ENCODE measurements at regions not wholly inside any gene's neighbourhood (a gene's known extent, or its start where the extent isn't known, plus 50 kb on each side); places are given as distances from the start of the nearest gene placed in this dataset.

DNA sequence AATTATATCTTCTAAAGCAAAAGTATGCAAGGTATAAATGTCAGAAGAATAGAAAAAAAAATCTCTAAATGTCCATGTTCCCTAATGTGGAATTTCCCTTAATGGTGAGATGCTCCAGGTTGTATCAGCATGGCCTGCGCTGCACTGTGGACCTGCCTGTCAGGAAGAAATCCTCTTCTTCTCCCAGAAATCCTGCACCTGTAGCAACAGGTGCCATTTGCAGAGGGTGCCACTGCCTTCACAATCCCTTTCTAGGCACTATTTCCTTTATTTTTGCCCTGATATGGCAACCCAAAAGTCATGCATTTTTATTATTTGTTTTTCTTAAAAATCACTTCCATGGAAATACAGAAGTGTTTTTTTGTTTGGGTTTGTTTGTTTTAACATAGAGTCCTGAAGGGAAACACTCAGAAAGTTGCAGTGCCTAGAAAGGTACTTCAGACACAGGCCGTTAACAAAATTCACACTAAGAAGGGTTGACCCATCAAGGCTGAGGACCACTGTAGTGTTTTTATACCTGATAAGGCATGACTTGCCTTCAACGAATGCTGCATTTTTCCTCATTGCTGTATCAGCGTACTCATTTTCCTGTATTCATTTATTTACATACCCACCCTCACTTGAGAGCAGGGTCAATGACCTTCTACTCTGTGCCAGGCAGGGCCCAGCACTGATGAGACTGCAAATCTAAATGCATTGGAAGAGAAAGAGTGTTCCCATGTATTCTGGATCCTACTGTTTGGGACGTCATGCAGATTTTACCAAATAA lies 177.8 kb downstream of the SNX18 start:
- DNase-seq (ENCODE audit: low read depth in 2 of 3, low spot score in 2 of 3) = no peak

DNA sequence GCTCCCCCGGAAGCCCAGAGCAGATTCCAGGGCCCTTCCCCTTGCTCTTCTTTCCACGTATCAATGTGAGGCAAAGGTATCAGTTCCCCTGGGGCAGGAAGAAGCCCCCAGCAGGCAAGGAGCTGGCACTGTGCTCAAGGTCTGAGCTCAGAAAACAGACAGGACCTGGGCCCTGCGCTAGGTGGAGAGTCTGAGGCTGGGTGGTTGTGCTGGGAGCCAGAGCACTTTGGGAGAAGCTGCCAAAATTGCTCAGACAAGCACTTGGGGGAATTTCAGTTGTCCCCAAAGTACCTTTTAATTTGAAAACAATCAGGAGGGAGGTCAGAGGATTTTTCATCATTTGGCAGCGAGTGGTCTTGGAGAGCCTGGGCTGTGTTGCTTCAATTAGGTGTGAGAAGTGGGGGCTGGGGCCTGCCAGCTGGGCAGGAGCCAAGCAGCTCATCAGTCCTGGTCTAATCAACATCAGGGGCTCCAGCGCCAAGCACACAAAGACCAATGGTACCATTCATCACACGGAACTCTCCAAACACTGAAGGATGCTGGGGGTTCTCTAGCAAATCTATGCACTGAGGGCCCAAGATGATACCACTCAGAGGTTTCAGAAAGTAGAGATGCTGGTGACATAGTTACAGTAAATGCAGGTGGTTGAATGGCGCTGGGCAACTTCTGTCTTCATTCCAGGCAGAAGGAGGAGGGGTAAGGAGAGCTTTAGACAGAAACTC lies 176.5 kb downstream of the SNX18 start:
- no peak for DNase-seq (ENCODE audit: low read depth in 2 of 3, low spot score in 2 of 3)

DNA sequence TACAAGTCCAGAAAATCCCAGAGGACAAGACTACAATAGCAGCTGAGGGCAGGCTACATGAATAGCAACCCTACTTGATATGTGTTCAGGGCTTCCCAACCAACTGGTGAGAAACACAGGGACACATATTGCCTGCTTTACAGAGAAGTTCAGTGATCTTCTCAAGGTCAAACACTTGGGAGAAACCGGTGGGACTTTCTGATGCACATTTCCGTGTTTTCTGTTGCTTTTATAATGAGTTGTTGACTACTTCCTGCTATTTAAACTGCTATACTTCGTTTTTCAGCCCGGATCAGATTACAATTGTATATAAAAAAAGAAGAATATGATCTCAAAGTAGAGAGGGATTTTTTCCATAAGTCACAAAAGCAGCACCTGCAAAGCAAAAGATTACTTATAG lies 175.1 kb downstream of the SNX18 start:
- DNase-seq (ENCODE audit: low read depth in 2 of 3, low spot score in 2 of 3) = no peak

DNA sequence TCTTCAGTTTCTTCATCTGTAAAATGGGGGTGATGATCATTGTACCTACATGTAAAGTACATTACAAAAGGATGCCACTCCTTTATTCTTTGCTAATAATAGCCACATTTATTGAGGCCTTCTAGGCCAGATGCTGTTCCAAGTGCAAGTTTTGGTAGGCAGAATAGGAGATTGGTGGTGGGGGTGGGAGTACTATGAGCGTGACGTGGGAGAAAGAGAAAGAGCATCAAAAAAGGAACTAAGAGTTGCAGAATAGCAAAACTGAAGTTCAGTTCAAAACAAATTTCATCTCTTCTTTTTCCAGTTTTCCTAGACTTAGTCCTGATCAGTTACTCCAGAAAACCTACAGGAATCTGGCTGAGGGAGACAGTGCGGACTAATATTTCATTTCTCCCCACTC lies 174.1 kb downstream of the SNX18 start:
- DNase-seq (ENCODE audit: low read depth in 2 of 3, low spot score in 2 of 3) = no peak

DNA sequence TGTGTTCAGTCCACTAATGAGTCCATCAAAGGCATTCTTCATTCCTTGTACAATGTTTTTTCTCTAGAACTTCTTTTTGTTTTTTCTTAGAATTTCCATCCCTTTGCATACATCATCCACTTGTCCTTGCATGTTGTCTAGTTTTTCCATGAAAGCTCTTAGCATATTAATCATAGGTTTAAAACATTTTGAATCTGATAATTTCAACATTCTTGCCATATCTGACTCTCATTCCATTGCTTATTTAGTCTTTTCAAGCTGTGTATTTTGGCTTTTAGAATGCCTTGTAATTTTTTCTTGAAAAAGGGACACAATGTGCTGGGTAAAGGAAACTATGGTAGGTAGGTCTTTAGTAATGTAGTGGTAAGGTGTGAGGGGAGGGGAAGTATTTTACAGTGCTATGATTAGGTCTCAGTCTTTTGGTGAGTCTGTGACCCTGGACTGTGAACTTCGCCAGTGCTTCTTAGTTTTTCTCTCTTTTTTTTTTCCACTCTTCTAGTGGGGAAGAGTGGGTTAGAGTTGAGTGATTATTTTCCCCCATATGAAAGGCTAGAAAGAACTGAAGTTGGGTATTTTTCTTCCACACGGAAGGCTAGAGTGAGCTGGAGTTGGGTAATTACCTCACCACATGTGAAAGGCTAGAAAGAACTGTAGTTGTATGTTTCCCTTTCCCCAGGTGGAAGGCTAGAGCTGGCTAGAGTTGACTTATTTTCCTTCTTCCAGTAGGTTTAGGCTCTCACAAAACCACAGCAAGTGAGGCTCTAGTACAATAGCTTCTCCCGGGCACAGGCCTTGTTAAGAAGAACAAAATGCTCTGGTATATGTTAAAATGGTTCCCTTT lies 172.1 kb downstream of the SNX18 start:
- DNase-seq (ENCODE audit: low read depth in 2 of 3, low spot score in 2 of 3) = no peak

DNA sequence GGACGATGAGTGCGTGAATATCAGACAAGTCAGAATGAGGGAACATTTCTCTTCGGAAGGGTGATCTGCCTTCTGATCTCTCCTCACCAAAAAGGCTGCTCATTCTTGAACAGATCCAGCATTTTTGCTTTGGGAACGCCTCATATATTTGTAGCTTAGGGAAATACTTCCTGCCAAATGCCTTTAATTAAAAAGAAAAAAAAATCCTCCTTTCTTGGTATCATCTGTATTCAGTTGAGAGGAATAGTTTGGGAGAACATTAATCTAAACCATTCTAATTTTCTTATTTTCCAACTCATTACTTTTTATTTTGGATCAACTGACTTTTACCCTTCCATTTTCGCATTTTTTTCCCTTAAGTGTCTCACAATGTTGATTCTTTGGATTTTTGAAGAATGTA lies 163.4 kb downstream of the SNX18 start:
- DNase-seq (ENCODE audit: low read depth in 2 of 3, low spot score in 2 of 3) = no peak

DNA sequence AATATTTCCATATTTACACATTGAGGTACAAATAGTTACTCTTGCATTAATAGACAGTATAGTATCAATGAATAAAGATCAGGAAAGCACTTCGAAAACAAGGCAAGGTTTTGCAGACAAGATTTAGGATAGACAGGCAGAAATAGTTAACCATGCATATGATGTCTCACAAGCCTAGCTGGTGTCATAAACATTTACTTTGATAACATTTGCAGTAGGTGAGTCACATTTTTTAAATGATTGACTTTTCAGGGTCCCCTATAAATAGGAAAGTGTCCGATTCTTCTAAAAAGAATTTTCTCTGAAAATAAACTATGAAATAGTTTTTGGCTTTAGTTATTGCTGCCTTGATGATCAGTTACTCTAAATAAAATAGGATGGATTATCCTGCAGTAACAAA lies 162.1 kb downstream of the SNX18 start:
- no peak for DNase-seq (ENCODE audit: low read depth in 2 of 3, low spot score in 2 of 3)

DNA sequence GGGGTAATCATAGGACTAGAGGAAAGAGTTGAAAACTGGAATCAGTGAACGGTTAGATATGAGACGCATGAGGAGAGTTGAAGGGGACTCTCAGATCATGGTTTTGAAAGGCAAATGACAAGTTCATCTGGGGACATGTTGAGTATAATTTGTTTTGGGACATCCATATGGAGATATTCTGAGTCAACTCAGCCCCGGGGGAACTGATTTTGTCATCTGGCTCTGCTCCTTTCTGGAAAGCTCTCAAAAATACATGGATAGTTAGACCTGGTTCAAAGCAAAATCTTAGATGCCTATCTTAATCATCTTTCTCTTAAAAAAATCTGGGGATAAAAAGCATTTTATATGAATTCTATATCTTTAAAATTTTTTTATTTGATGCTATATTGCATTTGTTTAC lies 161.2 kb downstream of the SNX18 start:
- DNase-seq (ENCODE audit: low read depth in 2 of 3, low spot score in 2 of 3) = no peak

DNA sequence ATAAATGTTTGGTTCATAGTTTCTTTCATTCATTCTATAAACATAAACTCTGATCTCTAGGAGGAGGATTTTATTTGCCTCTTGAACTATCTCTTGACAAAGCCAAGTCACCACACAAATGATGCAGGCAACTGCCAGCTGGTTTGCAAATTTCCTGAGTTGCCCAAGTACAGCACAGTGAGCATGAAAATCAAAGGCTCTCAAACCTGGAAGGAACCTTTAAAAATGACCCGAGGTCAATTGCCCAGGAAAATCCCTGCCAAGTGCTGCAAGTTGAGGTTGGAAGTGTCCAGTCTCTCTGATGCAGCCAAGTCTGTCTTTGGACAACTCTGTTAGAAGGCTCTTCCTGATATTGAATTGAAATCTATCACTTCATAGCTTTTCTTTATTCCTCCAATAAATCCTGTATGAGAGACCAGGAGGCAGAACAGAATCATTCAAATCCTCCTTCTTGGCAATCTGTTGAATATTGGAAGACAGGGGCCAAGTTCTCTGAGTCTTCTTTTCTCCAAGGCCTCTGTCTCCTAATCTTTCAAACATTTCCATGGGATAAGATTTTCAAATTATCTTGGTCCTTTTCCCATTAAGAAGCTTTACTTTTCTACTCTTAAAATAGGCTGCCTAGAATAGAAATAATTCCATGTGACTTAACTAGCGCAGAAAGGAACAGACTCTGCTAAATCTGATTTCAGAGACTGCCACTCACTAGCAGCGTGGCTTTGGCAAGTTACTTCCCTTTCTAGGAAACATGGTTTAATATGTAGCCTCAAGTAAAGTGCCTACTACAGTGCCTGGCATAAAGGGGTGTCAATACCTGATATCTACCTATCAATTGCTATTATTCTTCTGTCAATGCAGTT lies 159.2 kb downstream of the SNX18 start:
- no peak for DNase-seq (ENCODE audit: low read depth in 2 of 3, low spot score in 2 of 3)

DNA sequence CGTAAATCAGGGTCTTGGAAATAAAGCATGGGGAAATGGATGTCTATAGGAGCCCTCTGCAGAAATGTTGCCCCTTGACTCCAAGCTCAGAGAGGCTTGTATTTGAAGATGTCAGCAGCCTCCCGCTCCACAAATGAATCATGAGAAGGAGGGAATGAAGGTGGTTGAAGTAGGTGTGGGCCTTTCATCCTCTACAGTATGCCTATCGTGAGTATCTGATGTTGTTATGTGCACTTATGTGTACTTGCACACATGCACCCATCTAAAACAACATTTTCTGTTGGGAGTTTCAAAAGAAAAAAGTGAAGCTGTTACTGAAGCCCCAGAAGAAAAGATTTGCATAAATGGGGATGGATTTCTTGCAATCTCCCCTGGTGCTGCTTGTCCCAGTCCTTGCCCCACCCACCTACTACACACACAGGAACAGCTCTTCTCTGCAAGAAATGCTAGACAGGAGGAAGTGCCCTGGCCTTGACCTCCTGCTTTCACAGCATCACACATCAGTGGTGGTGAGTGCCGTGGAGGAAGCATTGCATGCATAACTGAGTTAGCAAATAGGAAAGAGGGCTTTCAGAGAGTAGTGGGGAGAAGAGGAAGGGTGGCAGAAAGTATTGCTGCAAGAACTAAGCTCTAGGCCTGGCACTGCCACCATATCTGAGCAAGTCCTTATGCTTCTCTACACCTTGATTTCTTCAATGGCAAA lies 156.1 kb downstream of the SNX18 start:
- peak in 2 of 3 donors; percentile 1 to 26 for DNase-seq (ENCODE audit: low read depth in 2 of 3, low spot score in 2 of 3)

DNA sequence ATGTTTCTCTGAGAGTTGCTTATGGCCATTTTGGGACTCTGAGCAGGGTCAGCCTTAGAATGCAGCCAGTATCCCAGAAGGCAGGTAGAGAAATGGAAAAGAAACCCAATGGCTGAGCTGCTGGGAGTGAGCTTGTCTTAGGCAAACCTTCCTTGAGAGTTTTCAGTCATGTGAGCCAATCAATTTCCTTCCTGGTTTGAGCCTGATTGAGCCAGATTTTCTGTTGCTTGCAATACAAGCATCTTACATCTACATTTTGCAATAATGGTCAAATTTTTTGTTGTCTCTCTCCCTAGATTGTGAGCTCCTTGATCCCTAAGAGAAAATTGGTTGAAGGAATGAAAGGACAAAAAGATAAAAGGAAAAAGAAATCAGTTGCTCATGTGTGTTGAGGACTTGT lies 155.3 kb downstream of the SNX18 start:
- DNase-seq (ENCODE audit: low read depth in 2 of 3, low spot score in 2 of 3) = no peak

DNA sequence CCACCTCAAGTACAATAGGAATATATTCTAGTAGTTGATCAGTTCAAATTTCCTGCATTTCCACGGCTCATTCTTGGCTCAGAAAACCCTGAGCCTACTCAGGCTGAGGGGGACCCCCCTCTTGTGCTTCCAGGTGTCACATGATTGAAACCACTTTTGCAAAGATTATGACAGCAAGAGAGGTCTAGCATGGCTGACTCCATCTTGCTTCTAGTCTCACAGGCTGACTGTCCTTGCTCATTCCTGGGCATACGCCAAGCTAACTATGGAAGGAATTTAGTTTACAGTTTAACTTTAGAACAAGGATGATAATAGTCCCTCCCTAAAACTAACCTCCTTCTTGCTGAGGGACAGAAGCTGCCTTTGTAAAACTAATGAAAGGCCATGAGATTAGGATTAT lies 154.1 kb downstream of the SNX18 start:
- no peak for DNase-seq (ENCODE audit: low read depth in 2 of 3, low spot score in 2 of 3)

DNA sequence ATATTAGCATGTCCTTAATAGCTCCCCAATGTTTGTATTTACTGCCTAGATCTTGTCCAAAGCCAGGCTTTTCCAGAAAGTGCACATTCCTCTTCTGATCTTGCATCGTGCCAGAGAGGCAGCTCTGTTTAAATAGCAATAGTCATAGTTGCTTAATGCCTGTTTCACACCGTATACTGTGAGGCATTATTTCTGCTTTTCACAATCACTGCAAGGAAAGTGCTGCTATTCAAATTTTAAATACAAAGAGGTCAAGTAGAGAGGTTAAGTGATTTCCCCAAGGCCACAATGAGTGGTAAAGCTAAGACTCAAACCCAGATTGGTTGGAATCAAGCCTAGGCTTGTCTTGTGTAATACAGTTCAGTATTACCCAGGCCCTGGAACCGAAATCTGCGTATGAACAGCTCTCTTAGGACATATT lies 153.6 kb downstream of the SNX18 start:
- DNase-seq (ENCODE audit: low read depth in 2 of 3, low spot score in 2 of 3) = no peak

DNA sequence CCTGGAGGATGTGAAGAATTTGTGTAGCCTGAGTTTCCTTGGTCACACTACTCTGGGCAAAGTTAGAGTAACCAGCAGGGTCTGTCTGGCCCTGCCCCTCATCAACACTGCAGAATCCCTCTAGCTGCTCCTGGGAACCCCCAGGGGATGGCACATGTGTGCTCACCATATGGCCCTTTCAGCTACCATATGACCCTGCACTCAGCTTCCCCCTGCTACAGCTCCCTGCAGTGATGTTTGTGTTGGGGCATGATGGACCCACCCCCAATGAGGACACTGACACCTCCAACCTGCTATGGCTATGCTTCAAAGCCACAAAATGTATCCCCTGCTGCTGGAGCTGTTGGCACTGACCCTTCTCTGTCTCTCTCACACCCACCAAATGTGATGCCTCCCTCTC lies 152.7 kb downstream of the SNX18 start:
- no peak for DNase-seq (ENCODE audit: low read depth in 2 of 3, low spot score in 2 of 3)

DNA sequence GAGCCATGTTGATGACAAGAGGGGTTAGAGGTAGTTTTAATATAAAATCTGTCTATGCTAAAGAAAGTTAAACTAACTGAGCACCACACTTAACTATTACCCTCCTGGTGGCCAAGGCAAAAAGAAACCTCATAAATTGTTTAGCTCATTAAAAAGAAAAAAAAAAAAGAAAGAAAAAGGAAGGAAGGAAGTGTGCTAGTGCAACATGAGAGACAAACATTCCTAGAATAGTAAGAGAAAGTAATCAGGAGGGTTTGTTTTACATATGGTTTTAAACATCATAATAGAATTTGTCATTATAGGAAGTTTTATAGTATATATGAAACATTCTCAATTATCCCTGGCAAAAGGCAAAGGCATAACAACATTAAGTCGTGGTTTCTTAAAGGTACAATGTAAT lies 152.3 kb downstream of the SNX18 start:
- DNase-seq (ENCODE audit: low read depth in 2 of 3, low spot score in 2 of 3) = no peak

DNA sequence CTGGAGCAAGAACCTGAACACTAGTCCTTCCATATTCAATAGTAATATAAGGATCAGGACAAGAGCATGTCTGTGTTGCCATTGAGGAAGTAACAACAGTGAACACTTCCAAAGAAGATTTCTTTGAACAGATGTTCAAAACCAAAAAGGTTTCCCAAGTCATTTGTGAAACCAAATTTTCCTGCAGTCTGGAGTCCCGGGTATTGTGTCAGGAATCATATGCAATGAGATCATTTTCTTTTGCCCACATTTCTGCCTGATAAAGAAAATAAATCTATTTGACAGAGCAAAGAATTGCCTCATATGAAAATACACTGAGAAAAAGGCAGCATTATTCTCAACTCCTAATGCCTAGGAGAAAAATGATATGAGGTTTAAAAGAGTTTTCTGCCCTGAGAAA lies 151.7 kb downstream of the SNX18 start:
- DNase-seq (ENCODE audit: low read depth in 2 of 3, low spot score in 2 of 3) = no peak

DNA sequence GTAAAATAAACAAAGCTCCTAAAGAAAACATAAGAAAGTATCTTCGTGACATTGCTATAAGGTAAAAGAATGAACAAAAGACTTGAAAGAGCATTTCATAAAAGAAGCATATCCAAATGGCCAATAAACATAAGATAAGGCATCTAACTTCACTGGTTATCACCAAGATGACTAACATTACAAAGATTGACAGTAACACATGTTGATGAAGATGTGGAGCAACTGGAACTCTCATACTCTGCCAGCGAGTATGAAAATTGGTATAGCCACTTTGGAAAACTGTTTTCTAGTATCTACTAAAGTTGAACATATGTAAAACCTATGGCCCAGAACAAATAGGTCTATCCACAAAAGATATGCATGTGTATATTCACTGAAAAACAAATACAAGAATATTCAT lies 150.5 kb downstream of the SNX18 start:
- DNase-seq (ENCODE audit: low read depth in 2 of 3, low spot score in 2 of 3) = no peak

DNA sequence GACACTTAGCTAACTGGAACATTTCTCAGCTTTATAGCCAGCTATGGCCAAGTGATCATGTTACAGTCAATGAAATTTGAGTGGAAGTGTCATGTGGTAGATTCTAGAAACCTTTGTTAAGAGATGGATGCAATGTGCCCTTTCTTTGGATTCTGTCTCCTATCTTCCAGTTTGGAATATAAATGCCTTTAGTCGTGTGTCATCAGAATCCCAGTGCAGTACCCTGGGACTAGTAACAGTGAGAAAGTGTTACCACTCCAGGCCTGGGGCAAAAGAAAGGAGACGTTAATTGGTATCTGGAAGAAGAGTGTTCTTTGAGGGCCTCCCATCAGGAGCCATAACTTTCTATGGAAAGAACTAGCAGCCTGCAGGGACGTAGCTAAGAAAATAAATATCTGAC lies 149.6 kb downstream of the SNX18 start:
- no peak for DNase-seq (ENCODE audit: low read depth in 2 of 3, low spot score in 2 of 3)

DNA sequence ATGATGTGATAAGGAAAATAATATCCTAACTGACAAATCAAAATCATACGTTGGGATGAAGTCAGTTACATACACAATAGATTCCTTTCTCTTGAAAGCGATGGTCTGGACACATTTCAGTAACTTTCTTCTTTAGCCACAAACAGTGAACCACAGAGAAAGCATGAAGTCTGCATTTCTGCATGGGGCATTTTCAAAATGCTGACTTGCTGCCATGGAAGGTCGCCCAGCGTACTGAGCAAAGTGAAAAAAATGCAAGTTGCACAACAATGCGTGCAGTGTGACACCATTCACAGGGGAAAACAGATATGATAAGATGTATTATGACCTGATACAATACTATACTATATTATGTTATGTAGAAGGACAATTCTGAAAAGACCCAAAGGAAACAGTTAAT lies 146.3 kb downstream of the SNX18 start:
- DNase-seq (ENCODE audit: low read depth in 2 of 3, low spot score in 2 of 3) = no peak

DNA sequence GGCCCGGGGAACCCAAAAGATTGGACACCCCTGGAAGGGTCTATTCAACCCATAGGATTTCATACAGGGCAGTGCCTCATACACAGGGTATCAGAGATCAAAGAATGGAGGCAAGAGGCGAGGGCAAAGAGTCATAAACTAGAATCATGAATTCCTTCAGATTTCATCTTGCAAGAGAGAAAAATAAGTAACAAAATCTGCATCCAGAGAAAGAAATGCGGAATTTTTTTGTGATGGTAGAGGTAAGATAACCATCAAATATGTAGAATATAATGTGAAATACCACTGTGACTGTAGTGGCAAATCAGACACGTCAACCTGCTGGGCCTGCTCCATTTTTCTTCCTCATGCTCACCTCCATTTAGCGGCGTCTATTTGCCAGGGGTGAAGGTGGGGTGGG lies 143.6 kb downstream of the SNX18 start:
- DNase-seq (ENCODE audit: low read depth in 2 of 3, low spot score in 2 of 3) = no peak

Data from hematopoietic multipotent progenitor cell (in vitro differentiated cells).